HepG2 (cell line): ENCODE measurements at regions not wholly inside any gene's neighbourhood (a gene's known extent, or its start where the extent isn't known, plus 50 kb on each side); places are given as distances from the start of the nearest gene placed in this dataset.

Experiments
- ATAC-seq: fragments of 200-7000 bp; cut with Tn5 transposase; 3 replicates; pipeline ENCODE4 v1.9.1; 2020; ENCODE audit warnings: mild to moderate bottlenecking, moderate library complexity
- BruUV-seq: library from RNA; stranded (reverse); fragments of 400-500 nt; replicated peaks from 2 replicates; lab custom pipeline; 2021; lab: Mats Ljungman, UMichigan
- CTCF ChIA-PET: fragments of 300-600 bp; formaldehyde crosslinking; extraction: SDS; loops from one replicate; lab custom pipeline; 2021; ENCODE audit warnings: low total read pairs, inconsistent platforms, low intra/inter-chr PET ratio; lab: Yijun Ruan, JAX
- POLR2A ChIA-PET: fragments of 350-600 bp; sonication (Branson Sonifier 250); formaldehyde crosslinking; loops from one replicate; lab custom pipeline; 2020; ENCODE audit warnings: antibody characterized with exemption, inconsistent platforms; lab: Yijun Ruan, JAX
- DNase-seq: peaks from one replicate; pipeline ENCODE4 v3.0.0-alpha.2; 2015; ENCODE audit warnings: low spot score
- FAIRE-seq: peaks from 3 replicates; lab custom pipeline; 2011; peaks lifted over from hg19 to GRCh38; lab: Jason Lieb, UNC
- H2AFZ ChIP-seq: one replicate; pipeline ENCODE4 v1.6.1; 2011; ENCODE audit warnings: low read length, inconsistent platforms
- H3K27ac ChIP-seq: fragments of 300-600 bp; 3 replicates; pipeline ENCODE4 v1.8.0; 2011; ENCODE audit warnings: mixed run types, mild to moderate bottlenecking, mixed read lengths, low read length, inconsistent platforms; ENCODE audit not compliant: insufficient read depth; ENCODE audit errors: extremely low read length
- H3K27me3 ChIP-seq, 2 experiments: fragments of 200-600 bp in 1 of 2; 2 replicates in 1 of 2; 3 replicates in 1 of 2; pipeline versions ENCODE4 v1.6.0 to v1.8.0; 2011; ENCODE audit warnings: low read length in 2 of 2, mild to moderate bottlenecking in 2 of 2, moderate library complexity in 2 of 2, inconsistent platforms in 1 of 2; ENCODE audit not compliant: insufficient read depth in 2 of 2, control insufficient read depth in 1 of 2
- H3K36me3 ChIP-seq, 2 experiments: fragments of 200-600 bp in 1 of 2; replicated peaks in 1 of 2; 2 replicates in 1 of 2; 3 replicates in 1 of 2; pipeline versions ENCODE4 v1.5.1 to v1.8.0; 2011; ENCODE audit warnings: low read length in 2 of 2, inconsistent platforms in 1 of 2; ENCODE audit not compliant: insufficient read depth in 2 of 2, control insufficient read depth in 1 of 2
- H3K4me1 ChIP-seq: 2 replicates; pipeline ENCODE4 v1.5.1; 2012; ENCODE audit warnings: low read length, inconsistent platforms; ENCODE audit not compliant: insufficient read depth
- H3K4me2 ChIP-seq: 2 replicates; pipeline ENCODE4 v1.6.0; 2011; ENCODE audit warnings: low read depth, low read length, inconsistent platforms
- H3K4me3 ChIP-seq, 3 experiments: fragments of 200-600 bp in 1 of 3; sonication (generic), shearing (Covaris generic) in 1 of 3; replicated peaks in 1 of 3; 2 replicates each; pipeline ENCODE4 v1.5.1; 2011 to 2016; ENCODE audit warnings: low read length in 3 of 3, inconsistent platforms in 2 of 3, low read depth in 2 of 3, mild to moderate bottlenecking in 2 of 3, control low read depth in 1 of 3, mixed read lengths in 1 of 3; ENCODE audit not compliant: insufficient read depth in 1 of 3
- H3K79me2 ChIP-seq: one replicate; pipeline ENCODE4 v1.6.1; 2011; ENCODE audit warnings: low read length, inconsistent platforms; ENCODE audit not compliant: insufficient read depth
- H3K9ac ChIP-seq: 2 replicates; pipeline ENCODE4 v1.6.0; 2011; ENCODE audit warnings: mild to moderate bottlenecking, low read depth, low read length, inconsistent platforms; ENCODE audit not compliant: insufficient read depth
- H3K9me3 ChIP-seq: 2 replicates; pipeline ENCODE4 v1.5.1; 2012; ENCODE audit warnings: mild to moderate bottlenecking, low read length
- H4K20me1 ChIP-seq: 2 replicates; pipeline ENCODE4 v1.6.0; 2011; ENCODE audit warnings: inconsistent platforms, mild to moderate bottlenecking, low read length, moderate library complexity; ENCODE audit not compliant: insufficient read depth
- AGO2 ChIP-seq: fragments of 200-400 bp; formaldehyde crosslinking; optimal IDR thresholded peaks from 2 replicates; pipeline ENCODE3; 2017; ENCODE audit warnings: mild to moderate bottlenecking, low read depth, low read length, moderate library complexity
- ELF1 ChIP-seq: sonication (generic); formaldehyde crosslinking; IDR thresholded peaks from 2 replicates; pipeline ENCODE4 v1.4.0; 2020; ENCODE audit warnings: missing genetic modification reagents
- MAFK ChIP-seq, 2 experiments: IDR thresholded peaks in 1 of 2; conservative IDR thresholded peaks in 1 of 2; 2 replicates each; pipeline ENCODE4 v1.6.1; 2011; ENCODE audit warnings: improper control_type of control experiment in 2 of 2, low read length in 2 of 2
- WGBS: methylation state at CpG from one replicate; pipeline ENCODE4 v1.1.6; 2017; ENCODE audit warnings: low lambda C conversion rate; 5-methylcytosine and 5-hydroxymethylcytosine counted together
- in situ Hi-C: cut with HindIII; loops from 2 replicates; pipeline ENCODE4 v1.10.0; 2017; ENCODE audit warnings: low pct_unique_long_range_greater_than_20kb; ENCODE audit not compliant: extremely low pct_ligation_motif_present
- intact Hi-C: fragments of 100-400 bp; cut with micrococcal nuclease; formaldehyde crosslinking; loops from one replicate; pipeline ENCODE4 v1.10.0; 2022; ENCODE audit not compliant: unreplicated experiment
- TF ChIP-seq, protein P1 (sequence below): sonication (generic); formaldehyde crosslinking; IDR thresholded peaks from 2 replicates; pipeline ENCODE4 v1.5.0; 2020; ENCODE audit warnings: mild to moderate bottlenecking, missing genetic modification reagents, moderate library complexity
- TF ChIP-seq, protein P2 (sequence below): sonication (generic); formaldehyde crosslinking; IDR thresholded peaks from 2 replicates; pipeline ENCODE4 v1.5.0; 2020; ENCODE audit warnings: mild to moderate bottlenecking, missing genetic modification reagents, borderline replicate concordance
- TF ChIP-seq, protein P3 (sequence below): IDR thresholded peaks from 2 replicates; pipeline ENCODE4 v1.6.1; 2016; ENCODE audit warnings: missing compliant biosample characterization, missing genetic modification reagents, borderline replicate concordance

DNA sequence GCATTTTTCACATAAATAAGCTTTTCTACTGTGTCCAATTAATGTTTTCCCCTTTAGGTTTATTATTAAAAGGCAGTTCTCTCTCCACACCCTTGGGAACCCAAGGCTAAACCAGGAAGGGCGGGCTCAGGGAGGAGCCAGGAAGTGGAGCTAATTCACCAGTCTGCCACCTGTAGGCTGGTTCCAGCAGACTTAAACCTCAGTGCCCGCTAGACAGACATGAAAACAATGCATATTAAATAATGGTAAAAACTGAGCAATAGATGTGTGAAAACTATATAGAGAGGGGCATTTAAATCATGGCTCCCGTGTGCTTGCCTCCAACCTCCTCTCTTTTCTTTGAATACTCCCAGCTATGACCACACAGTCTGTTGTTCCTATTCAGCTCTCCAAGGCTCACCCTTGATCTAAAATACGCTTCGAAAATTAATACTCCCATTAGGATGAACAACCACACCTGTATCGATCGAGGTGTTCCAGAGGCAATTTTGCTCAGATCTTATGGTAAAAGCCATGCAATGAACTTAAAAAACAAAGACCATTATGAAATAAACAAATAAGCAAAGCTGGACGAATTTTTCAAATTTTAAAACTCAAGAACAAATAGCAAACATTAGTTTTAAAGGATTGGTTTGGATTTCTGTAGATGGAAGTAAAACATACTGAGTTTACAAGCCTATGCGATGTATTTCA is 253.3 kb downstream of the TJP1 start:
- no TSS peak for BruUV-seq
- Histone ChIP-seq H3K27me3 (peaks cover 4 to 23% of the 10 kb centered on the region in 2 experiments), H3K27ac (no peak overlapping the region), H3K4me1 (no peaks in the 10 kb centered on the region), H3K9me3 (no peaks in the 10 kb centered on the region), H2AFZ (no peak overlapping the region), H4K20me1 (no peaks in the 10 kb centered on the region), H3K4me2 (no peak overlapping the region), H3K9ac (no peak overlapping the region), H3K4me3 (no peak overlapping the region), H3K79me2 (no peaks in the 10 kb centered on the region), H3K36me3 (no peaks in the 10 kb centered on the region)
- WGBS, result 50% methylated on average over 9 of the region's 9 CpGs
- FAIRE-seq, result no peak
- ChIA-PET CTCF (no interaction called here), POLR2A (no interaction called here)
- peak; percentile 23 for DNase-seq
- peak; percentile 82 for ATAC-seq
- TF ChIP-seq, protein P1, sequence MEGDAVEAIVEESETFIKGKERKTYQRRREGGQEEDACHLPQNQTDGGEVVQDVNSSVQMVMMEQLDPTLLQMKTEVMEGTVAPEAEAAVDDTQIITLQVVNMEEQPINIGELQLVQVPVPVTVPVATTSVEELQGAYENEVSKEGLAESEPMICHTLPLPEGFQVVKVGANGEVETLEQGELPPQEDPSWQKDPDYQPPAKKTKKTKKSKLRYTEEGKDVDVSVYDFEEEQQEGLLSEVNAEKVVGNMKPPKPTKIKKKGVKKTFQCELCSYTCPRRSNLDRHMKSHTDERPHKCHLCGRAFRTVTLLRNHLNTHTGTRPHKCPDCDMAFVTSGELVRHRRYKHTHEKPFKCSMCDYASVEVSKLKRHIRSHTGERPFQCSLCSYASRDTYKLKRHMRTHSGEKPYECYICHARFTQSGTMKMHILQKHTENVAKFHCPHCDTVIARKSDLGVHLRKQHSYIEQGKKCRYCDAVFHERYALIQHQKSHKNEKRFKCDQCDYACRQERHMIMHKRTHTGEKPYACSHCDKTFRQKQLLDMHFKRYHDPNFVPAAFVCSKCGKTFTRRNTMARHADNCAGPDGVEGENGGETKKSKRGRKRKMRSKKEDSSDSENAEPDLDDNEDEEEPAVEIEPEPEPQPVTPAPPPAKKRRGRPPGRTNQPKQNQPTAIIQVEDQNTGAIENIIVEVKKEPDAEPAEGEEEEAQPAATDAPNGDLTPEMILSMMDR (CRISPR knock-in tag), result 0 out of 2 replicates have a peak, but pooled peaks have one; percentile 5
- TF ChIP-seq AGO2 (no peak), ELF1 (CRISPR knock-in tag) (0 out of 2 replicates have a peak, but pooled peaks have one; percentile 14), MAFK (conservative IDR thresholded peaks at IDR 0.05 in 1 of 2, IDR thresholded peaks at IDR 0.05 in 1 of 2; ENCODE audit: low read length in 2 of 2) (no peak)
- TF ChIP-seq, protein P2, sequence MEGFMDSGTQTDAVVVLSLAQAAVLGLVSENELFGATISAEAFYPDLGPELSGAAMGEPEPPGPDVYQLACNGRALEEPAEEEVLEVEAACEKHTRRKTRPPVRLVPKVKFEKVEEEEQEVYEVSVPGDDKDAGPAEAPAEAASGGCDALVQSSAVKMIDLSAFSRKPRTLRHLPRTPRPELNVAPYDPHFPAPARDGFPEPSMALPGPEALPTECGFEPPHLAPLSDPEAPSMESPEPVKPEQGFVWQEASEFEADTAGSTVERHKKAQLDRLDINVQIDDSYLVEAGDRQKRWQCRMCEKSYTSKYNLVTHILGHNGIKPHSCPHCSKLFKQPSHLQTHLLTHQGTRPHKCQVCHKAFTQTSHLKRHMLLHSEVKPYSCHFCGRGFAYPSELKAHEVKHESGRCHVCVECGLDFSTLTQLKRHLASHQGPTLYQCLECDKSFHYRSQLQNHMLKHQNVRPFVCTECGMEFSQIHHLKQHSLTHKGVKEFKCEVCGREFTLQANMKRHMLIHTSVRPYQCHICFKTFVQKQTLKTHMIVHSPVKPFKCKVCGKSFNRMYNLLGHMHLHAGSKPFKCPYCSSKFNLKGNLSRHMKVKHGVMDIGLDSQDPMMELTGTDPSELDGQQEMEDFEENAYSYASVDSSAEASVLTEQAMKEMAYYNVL (CRISPR knock-in tag), result no peak
- TF ChIP-seq, protein P3, sequence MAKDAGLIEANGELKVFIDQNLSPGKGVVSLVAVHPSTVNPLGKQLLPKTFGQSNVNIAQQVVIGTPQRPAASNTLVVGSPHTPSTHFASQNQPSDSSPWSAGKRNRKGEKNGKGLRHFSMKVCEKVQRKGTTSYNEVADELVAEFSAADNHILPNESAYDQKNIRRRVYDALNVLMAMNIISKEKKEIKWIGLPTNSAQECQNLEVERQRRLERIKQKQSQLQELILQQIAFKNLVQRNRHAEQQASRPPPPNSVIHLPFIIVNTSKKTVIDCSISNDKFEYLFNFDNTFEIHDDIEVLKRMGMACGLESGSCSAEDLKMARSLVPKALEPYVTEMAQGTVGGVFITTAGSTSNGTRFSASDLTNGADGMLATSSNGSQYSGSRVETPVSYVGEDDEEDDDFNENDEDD (CRISPR knock-in tag), result no peak
- in situ Hi-C loops (no loop called here), intact Hi-C loops (no loop called here)
